HCT116 (cell line): ENCODE measurements at regions not wholly inside any gene's neighbourhood (a gene's known extent, or its start where the extent isn't known, plus 50 kb on each side); places are given as distances from the start of the nearest gene placed in this dataset.

Experiments used
- CTCF ChIP-seq, 3 experiments: fragments of 200-600 bp in 1 of 3; sonication (generic) in 1 of 3; IDR thresholded peaks in 2 of 3; conservative IDR thresholded peaks in 1 of 3; 2 replicates each; pipeline ENCODE4 v1.5.1; 2012 to 2017; ENCODE audit warnings: low read depth in 2 of 3, low read length in 2 of 3, antibody characterized with exemption in 1 of 3, borderline replicate concordance in 1 of 3, control low read depth in 1 of 3, mild to moderate bottlenecking in 1 of 3, mixed read lengths in 1 of 3, mixed run types in 1 of 3, moderate library complexity in 1 of 3; ENCODE audit not compliant: insufficient read depth in 1 of 3
- POLR2AphosphoS5 ChIP-seq: IDR thresholded peaks from 2 replicates; pipeline ENCODE4 v1.6.1; 2011; ENCODE audit warnings: mild to moderate bottlenecking, low read depth, low read length, moderate library complexity

- TF ChIP-seq CTCF (IDR thresholded peaks at IDR 0.05 in 2 of 3, conservative IDR thresholded peaks at IDR 0.05 in 1 of 3; ENCODE audit: borderline replicate concordance in 1 of 3, insufficient read depth in 1 of 3, low read depth in 2 of 3, low read length in 2 of 3) (no peak), POLR2AphosphoS5 (no peak)
Measured at GRCh38 chr16:34078691-34079090, 619.3 kb downstream of the TP53TG3F start.
